IMR-90 (cell line): ENCODE measurements at regions not wholly inside any gene's neighbourhood (a gene's known extent, or its start where the extent isn't known, plus 50 kb on each side); places are given as distances from the start of the nearest gene placed in this dataset.
"Not testable (repeated sequence)": the region's sequence is repeated elsewhere in the genome, so short reads cannot be mapped to it uniquely, and the experiment has no call there.

Source experiments
- ATAC-seq: fragments of 200-7000 bp; cut with Tn5 transposase; 2 replicates; pipeline ENCODE4 v1.9.1; 2020; ENCODE audit warnings: low read depth, mild to moderate bottlenecking, moderate library complexity
- BruUV-seq: library from RNA; stranded (reverse); fragments of 400-500 nt; replicated peaks from 2 replicates; lab custom pipeline; 2021; lab: Mats Ljungman, UMichigan
- CTCF ChIA-PET: fragments of 300-600 bp; formaldehyde crosslinking; extraction: SDS; loops from one replicate; lab custom pipeline; 2021; ENCODE audit warnings: antibody characterized with exemption; lab: Yijun Ruan, JAX
- POLR2A ChIA-PET: fragments of 300-600 bp; sonication (Branson Sonifier 250); formaldehyde crosslinking; loops from one replicate; lab custom pipeline; 2022; ENCODE audit warnings: antibody characterized with exemption; ENCODE audit not compliant: unreplicated experiment; lab: Charles Lee
- DNase-seq: peaks from one replicate; pipeline ENCODE4 v3.0.0; 2013
- H2AFZ ChIP-seq: replicated peaks from 2 replicates; pipeline ENCODE3; 2013; ENCODE audit warnings: low read length, mild to moderate bottlenecking; ENCODE audit not compliant: poor library complexity
- H2AK5ac ChIP-seq: 2 replicates; pipeline ENCODE4 v1.6.1; 2013; ENCODE audit warnings: low read depth, low read length, inconsistent platforms
- H2AK9ac ChIP-seq: replicated peaks from 2 replicates; pipeline ENCODE3; 2013; ENCODE audit warnings: mild to moderate bottlenecking, low read depth, low read length, moderate library complexity; ENCODE audit not compliant: poor library complexity
- H2BK120ac ChIP-seq: 2 replicates; pipeline ENCODE4 v1.6.1; 2013; ENCODE audit warnings: low read depth, low read length, inconsistent platforms
- H2BK15ac ChIP-seq: 3 replicates; pipeline ENCODE4 v1.6.1; 2013; ENCODE audit warnings: low read depth, low read length, inconsistent platforms
- H2BK20ac ChIP-seq: 2 replicates; pipeline ENCODE4 v1.6.1; 2013; ENCODE audit warnings: low read depth, mild to moderate bottlenecking, inconsistent platforms, low read length, moderate library complexity
- H2BK5ac ChIP-seq: 2 replicates; pipeline ENCODE4 v1.6.1; 2013; ENCODE audit warnings: mild to moderate bottlenecking, low read depth, low read length, inconsistent platforms; ENCODE audit not compliant: poor library complexity, severe bottlenecking
- H3K14ac ChIP-seq: replicated peaks from 2 replicates; pipeline ENCODE4 v1.6.1; 2013; ENCODE audit warnings: low read depth, low read length, inconsistent platforms
- H3K18ac ChIP-seq: 2 replicates; pipeline ENCODE4 v1.6.1; 2013; ENCODE audit warnings: low read depth, low read length, control low read depth
- H3K23ac ChIP-seq: 2 replicates; pipeline ENCODE4 v1.6.1; 2013; ENCODE audit warnings: low read depth, low read length, inconsistent platforms
- H3K27ac ChIP-seq: 2 replicates; pipeline ENCODE4 v1.5.1; 2013; ENCODE audit warnings: mild to moderate bottlenecking, control low read depth, low read length; ENCODE audit not compliant: insufficient read depth
- H3K27me3 ChIP-seq: 2 replicates; pipeline ENCODE4 v1.6.1; 2013; ENCODE audit warnings: low read length; ENCODE audit not compliant: control insufficient read depth, insufficient read depth
- H3K36me3 ChIP-seq: 2 replicates; pipeline ENCODE4 v1.6.1; 2013; ENCODE audit warnings: low read length, mixed read lengths; ENCODE audit not compliant: control insufficient read depth, insufficient read depth
- H3K4ac ChIP-seq: 2 replicates; pipeline ENCODE4 v1.6.1; 2013; ENCODE audit warnings: low read depth, low read length, inconsistent platforms
- H3K4me1 ChIP-seq: 2 replicates; pipeline ENCODE4 v1.6.1; 2013; ENCODE audit warnings: low read length, mixed read lengths; ENCODE audit not compliant: control insufficient read depth, insufficient read depth
- H3K4me2 ChIP-seq: 2 replicates; pipeline ENCODE4 v1.6.1; 2013; ENCODE audit warnings: low read depth, mild to moderate bottlenecking, control low read depth, low read length, moderate library complexity
- H3K4me3 ChIP-seq: 2 replicates; pipeline ENCODE4 v1.5.1; 2013; ENCODE audit warnings: low read depth, mild to moderate bottlenecking, control low read depth, low read length, moderate library complexity; ENCODE audit not compliant: insufficient read depth
- H3K56ac ChIP-seq: 2 replicates; pipeline ENCODE4 v1.6.1; 2013; ENCODE audit warnings: low read length, inconsistent platforms; ENCODE audit not compliant: insufficient read depth; ENCODE audit errors: extremely low read depth
- H3K79me1 ChIP-seq, 2 experiments: 2 replicates each; pipeline ENCODE4 v1.6.1; 2013; ENCODE audit warnings: low read length in 2 of 2, inconsistent platforms in 1 of 2, low read depth in 1 of 2
- H3K9ac ChIP-seq: 2 replicates; pipeline ENCODE4 v1.6.1; 2013; ENCODE audit warnings: low read depth, low read length, control low read depth
- H3K9me1 ChIP-seq: 2 replicates; pipeline ENCODE4 v1.6.1; 2013; ENCODE audit warnings: low read length, inconsistent platforms; ENCODE audit not compliant: insufficient read depth
- H3K9me3 ChIP-seq: 2 replicates; pipeline ENCODE4 v1.6.1; 2013; ENCODE audit warnings: low read length; ENCODE audit not compliant: control insufficient read depth, insufficient read depth
- H4K20me1 ChIP-seq: 2 replicates; pipeline ENCODE4 v1.6.1; 2013; ENCODE audit warnings: low read length, inconsistent platforms; ENCODE audit not compliant: insufficient read depth
- H4K5ac ChIP-seq: 2 replicates; pipeline ENCODE4 v1.6.1; 2013; ENCODE audit warnings: mild to moderate bottlenecking, low read depth, low read length, control low read depth
- H4K8ac ChIP-seq, 2 experiments: 2 replicates each; pipeline ENCODE4 v1.6.1; 2013; ENCODE audit warnings: low read depth in 2 of 2, low read length in 2 of 2, control low read depth in 1 of 2, inconsistent platforms in 1 of 2
- H4K91ac ChIP-seq: 2 replicates; pipeline ENCODE4 v1.6.1; 2013; ENCODE audit warnings: low read depth, low read length, inconsistent platforms; ENCODE audit not compliant: insufficient read depth
- WGBS, 2 experiments: methylation state at CpG; one replicate each; pipeline versions ENCODE4 v1.1.5 to v1.1.7; 2013; ENCODE audit warnings: missing lambda C conversion rate in 2 of 2; ENCODE audit not compliant: insufficient read length in 1 of 2; ENCODE audit errors: extremely low coverage in 2 of 2; 5-methylcytosine and 5-hydroxymethylcytosine counted together
- dilution Hi-C: fragments of 300-500 bp; cut with HindIII; formaldehyde crosslinking; loops from one replicate; pipeline ENCODE4 v1.14.3; 2018; ENCODE audit warnings: low sequenced_read_pairs; ENCODE audit not compliant: unreplicated experiment
- in situ Hi-C: fragments of 300-500 bp; cut with MboI; formaldehyde crosslinking; loops from 3 replicates; pipeline ENCODE4 v1.14.3; 2019; ENCODE audit warnings: low sequenced_read_pairs, inconsistent platforms, mixed read lengths
- intact Hi-C: fragments of 100-400 bp; cut with micrococcal nuclease; formaldehyde crosslinking; loops from 2 replicates; pipeline ENCODE4 v1.10.0; 2022

DNA sequence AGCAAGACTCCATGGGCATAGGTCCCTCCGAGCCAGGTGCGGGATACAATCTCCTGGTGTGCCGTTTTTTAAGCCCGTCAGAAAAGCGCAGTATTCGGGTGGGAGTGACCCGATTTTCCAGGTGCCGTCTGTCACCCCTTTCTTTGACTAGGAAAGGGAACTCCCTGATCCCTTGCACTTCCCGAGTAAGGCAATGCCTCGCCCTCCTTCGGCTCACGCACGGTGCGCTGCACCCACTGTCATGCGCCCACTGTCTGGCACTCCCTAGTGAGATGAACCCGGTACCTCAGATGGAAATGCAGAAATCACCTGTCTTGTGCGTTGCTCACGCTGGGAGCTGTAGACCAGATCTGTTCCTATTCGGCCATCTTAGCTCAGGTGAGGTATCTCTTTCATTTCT is 344.1 kb upstream of the ZNF32 start:
- H2BK5ac ChIP-seq, H2BK15ac ChIP-seq, DNase-seq, POLR2A ChIA-PET, H3K9ac ChIP-seq, H3K4me2 ChIP-seq, H3K18ac ChIP-seq, in situ Hi-C loops, H3K4me1 ChIP-seq, H3K4me3 ChIP-seq, H3K27me3 ChIP-seq, H3K27ac ChIP-seq, ATAC-seq, H3K14ac ChIP-seq, intact Hi-C loops, H2BK120ac ChIP-seq, H3K56ac ChIP-seq, H3K9me1 ChIP-seq, H3K9me3 ChIP-seq, H3K23ac ChIP-seq, H3K36me3 ChIP-seq, H3K79me1 ChIP-seq, H4K5ac ChIP-seq, H4K20me1 ChIP-seq, H2AK5ac ChIP-seq, H3K4ac ChIP-seq, H4K8ac ChIP-seq, H2AK9ac ChIP-seq, H2AFZ ChIP-seq, CTCF ChIA-PET, H4K91ac ChIP-seq, dilution Hi-C loops, BruUV-seq, H2BK20ac ChIP-seq: not testable (repeated sequence)
- WGBS, 2 experiments: 92% methylated on average over 2 of the region's 19 CpGs; no CpG with 5 or more reads in 1 of the 2 experiments
